Parathyroid adenoma (tissue), 2 donors: ENCODE measurements at regions not wholly inside any gene's neighbourhood (a gene's known extent, or its start where the extent isn't known, plus 50 kb on each side); places are given as distances from the start of the nearest gene placed in this dataset.
A peak's percentile ranks its signal among the peaks of the same experiment; 100 is the strongest.

ENCODE experiments used
- H2AFZ ChIP-seq: fragments of 300-600 bp; sonication (generic); one replicate; pipeline ENCODE4 v1.7.0; 2017; ENCODE audit warnings: antibody characterized with exemption, mild to moderate bottlenecking
- H3K27ac ChIP-seq: fragments of 300-600 bp; sonication (generic); one replicate; pipeline ENCODE4 v1.7.0; 2017
- H3K27me3 ChIP-seq: fragments of 300-600 bp; sonication (generic); one replicate; pipeline ENCODE4 v1.7.0; 2017; ENCODE audit warnings: low read length; ENCODE audit not compliant: control insufficient read depth, insufficient read depth
- H3K36me3 ChIP-seq: fragments of 300-600 bp; sonication (generic); one replicate; pipeline ENCODE4 v1.7.0; 2017; ENCODE audit warnings: low read length; ENCODE audit not compliant: control insufficient read depth, insufficient read depth
- H3K4me1 ChIP-seq: fragments of 300-600 bp; sonication (generic); one replicate; pipeline ENCODE4 v1.7.0; 2017; ENCODE audit warnings: control low read depth
- H3K4me2 ChIP-seq: fragments of 300-600 bp; sonication (generic); one replicate; pipeline ENCODE4 v1.7.0; 2017; ENCODE audit warnings: low read length
- H3K4me3 ChIP-seq: fragments of 300-600 bp; sonication (generic); one replicate; pipeline ENCODE4 v1.7.0; 2017; ENCODE audit warnings: low read depth, low read length
- H3K79me2 ChIP-seq: fragments of 300-600 bp; sonication (generic); one replicate; pipeline ENCODE4 v1.7.0; 2017; ENCODE audit warnings: control low read depth
- H3K9ac ChIP-seq: fragments of 300-600 bp; sonication (generic); one replicate; pipeline ENCODE4 v1.7.0; 2017; ENCODE audit warnings: mild to moderate bottlenecking
- H3K9me3 ChIP-seq: fragments of 300-600 bp; sonication (generic); one replicate; pipeline ENCODE4 v1.7.0; 2017; ENCODE audit warnings: low read length; ENCODE audit not compliant: control insufficient read depth
- TF ChIP-seq, protein P1 (sequence below): fragments of 300-600 bp; sonication (generic); IDR thresholded peaks from one replicate; pipeline ENCODE4 v1.7.0; 2017; ENCODE audit warnings: antibody characterized with exemption, mild to moderate bottlenecking
- donor health status: primary hyperparathyroidism.

- H3K9ac ChIP-seq = no peak overlapping the region
These were observed 181.8 kb upstream of the CIBAR2 start for GRCh38 chr16:85293904-85294642.

GRCh38 chr16:85294810-85295508, 182.7 kb upstream of the CIBAR2 start:
- Histone ChIP-seq H3K27ac (no peak overlapping the region), H3K4me1 (peaks cover 3% of the 10 kb centered on the region), H3K27me3 (no peaks in the 10 kb centered on the region), H3K36me3 (no peaks in the 10 kb centered on the region), H3K4me2 (no peak overlapping the region), H2AFZ (no peak overlapping the region), H3K9me3 (no peaks in the 10 kb centered on the region), H3K4me3 (no peak overlapping the region), H3K9ac (no peak overlapping the region), H3K79me2 (no peaks in the 10 kb centered on the region)
- TF ChIP-seq, protein P1, sequence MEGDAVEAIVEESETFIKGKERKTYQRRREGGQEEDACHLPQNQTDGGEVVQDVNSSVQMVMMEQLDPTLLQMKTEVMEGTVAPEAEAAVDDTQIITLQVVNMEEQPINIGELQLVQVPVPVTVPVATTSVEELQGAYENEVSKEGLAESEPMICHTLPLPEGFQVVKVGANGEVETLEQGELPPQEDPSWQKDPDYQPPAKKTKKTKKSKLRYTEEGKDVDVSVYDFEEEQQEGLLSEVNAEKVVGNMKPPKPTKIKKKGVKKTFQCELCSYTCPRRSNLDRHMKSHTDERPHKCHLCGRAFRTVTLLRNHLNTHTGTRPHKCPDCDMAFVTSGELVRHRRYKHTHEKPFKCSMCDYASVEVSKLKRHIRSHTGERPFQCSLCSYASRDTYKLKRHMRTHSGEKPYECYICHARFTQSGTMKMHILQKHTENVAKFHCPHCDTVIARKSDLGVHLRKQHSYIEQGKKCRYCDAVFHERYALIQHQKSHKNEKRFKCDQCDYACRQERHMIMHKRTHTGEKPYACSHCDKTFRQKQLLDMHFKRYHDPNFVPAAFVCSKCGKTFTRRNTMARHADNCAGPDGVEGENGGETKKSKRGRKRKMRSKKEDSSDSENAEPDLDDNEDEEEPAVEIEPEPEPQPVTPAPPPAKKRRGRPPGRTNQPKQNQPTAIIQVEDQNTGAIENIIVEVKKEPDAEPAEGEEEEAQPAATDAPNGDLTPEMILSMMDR = no peak

More at GRCh38 chr16:85293904-85294642, 181.8 kb upstream of the CIBAR2 start:
- no peaks in the 10 kb centered on the region for H3K27me3 ChIP-seq
- no peak overlapping the region for H3K4me2 ChIP-seq
- TF ChIP-seq, protein P1 = no peak
- H3K4me3 ChIP-seq = no peak overlapping the region
- no peak overlapping the region for H2AFZ ChIP-seq
- no peaks in the 10 kb centered on the region for H3K79me2 ChIP-seq
- no peaks in the 10 kb centered on the region for H3K36me3 ChIP-seq
- H3K9me3 ChIP-seq = no peaks in the 10 kb centered on the region
- peaks cover 12% of the 10 kb centered on the region for H3K4me1 ChIP-seq
- H3K27ac ChIP-seq = no peak overlapping the region

DNA sequence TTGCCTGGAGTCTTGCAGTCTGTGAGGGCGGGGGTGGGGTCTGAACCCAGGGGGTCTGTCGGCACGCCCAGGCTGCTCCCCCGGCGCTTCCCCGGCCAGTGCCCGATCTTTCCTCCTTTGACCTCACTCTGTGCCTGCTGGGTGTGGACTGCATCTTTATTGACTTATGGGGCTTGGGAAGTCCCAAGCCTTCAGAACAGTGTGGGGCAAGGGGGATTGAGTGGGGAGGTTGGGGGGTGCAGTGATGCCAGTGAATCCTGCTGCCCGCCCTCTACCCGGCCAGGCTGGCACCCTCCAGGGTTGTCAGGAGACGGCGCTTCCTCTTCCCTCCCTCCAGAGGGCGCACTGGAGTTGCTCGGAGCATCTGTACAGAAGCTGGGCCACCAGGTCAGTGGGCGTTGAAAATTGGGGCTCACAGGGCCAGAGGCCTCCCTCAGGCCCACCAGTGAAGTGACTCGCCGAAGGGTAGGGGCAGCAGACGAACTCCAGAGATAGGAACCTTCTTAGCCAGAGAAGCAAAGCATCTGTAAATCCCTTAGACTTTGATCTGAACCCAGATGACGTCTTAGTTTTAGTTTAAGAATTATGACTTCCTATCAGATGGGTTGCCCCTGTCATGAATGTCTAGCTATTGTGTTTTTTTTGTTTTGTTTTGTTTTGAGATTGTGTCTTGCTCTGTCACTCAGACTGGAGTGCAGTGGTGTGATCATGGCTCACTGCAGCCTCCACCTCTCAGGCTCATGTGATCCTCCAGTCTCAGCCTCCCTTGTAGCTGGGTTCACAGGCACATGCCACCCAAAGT, 184.8 kb upstream of the CIBAR2 start:
- TF ChIP-seq, protein P1 = peak; percentile 68
- peaks cover 12% of the 10 kb centered on the region for H3K4me1 ChIP-seq
- H3K79me2 ChIP-seq = no peaks in the 10 kb centered on the region
- H3K9ac ChIP-seq = no peak overlapping the region
- H3K36me3 ChIP-seq = no peaks in the 10 kb centered on the region
- no peak overlapping the region for H3K4me2 ChIP-seq
- no peak overlapping the region for H3K27ac ChIP-seq
- H3K27me3 ChIP-seq = no peaks in the 10 kb centered on the region
- H3K4me3 ChIP-seq = no peak overlapping the region
- H2AFZ ChIP-seq = no peak overlapping the region
- no peaks in the 10 kb centered on the region for H3K9me3 ChIP-seq

- no peaks in the 10 kb centered on the region for H3K36me3 ChIP-seq
- H3K9ac ChIP-seq = no peak overlapping the region
- H3K27ac ChIP-seq = no peak overlapping the region
- H3K4me3 ChIP-seq = no peak overlapping the region
- no peak overlapping the region for H2AFZ ChIP-seq
- TF ChIP-seq, protein P1 = no peak
- no peak overlapping the region for H3K4me2 ChIP-seq
- H3K4me1 ChIP-seq = peaks cover 19% of the 10 kb centered on the region
- H3K9me3 ChIP-seq = no peaks in the 10 kb centered on the region
- no peaks in the 10 kb centered on the region for H3K79me2 ChIP-seq
- no peaks in the 10 kb centered on the region for H3K27me3 ChIP-seq
These were observed 185.6 kb upstream of the CIBAR2 start for GRCh38 chr16:85297881-85298280.
